IPS-20b (cell line): ENCODE measurements at regions not wholly inside any gene's neighbourhood (a gene's known extent, or its start where the extent isn't known, plus 50 kb on each side); places are given as distances from the start of the nearest gene placed in this dataset.

Experiments
- H3K27ac ChIP-seq: one replicate; pipeline ENCODE4 v1.5.1; 2013; ENCODE audit warnings: low read length
- H3K27me3 ChIP-seq: 2 replicates; pipeline ENCODE4 v1.6.1; 2013; ENCODE audit warnings: mild to moderate bottlenecking, low read length, inconsistent platforms; ENCODE audit not compliant: insufficient read depth
- H3K36me3 ChIP-seq: 2 replicates; pipeline ENCODE4 v1.6.1; 2013; ENCODE audit warnings: low read depth, mild to moderate bottlenecking, inconsistent platforms, low read length, moderate library complexity; ENCODE audit not compliant: insufficient read depth
- H3K4me1 ChIP-seq: 2 replicates; pipeline ENCODE4 v1.6.1; 2013; ENCODE audit warnings: mild to moderate bottlenecking, control low read depth, inconsistent platforms, low read length, moderate library complexity; ENCODE audit not compliant: insufficient read depth
- H3K4me3 ChIP-seq: 2 replicates; pipeline ENCODE4 v1.5.1; 2013; ENCODE audit warnings: mild to moderate bottlenecking, low read length, inconsistent platforms
- H3K9ac ChIP-seq: 2 replicates; pipeline ENCODE4 v1.6.1; 2013; ENCODE audit warnings: low read depth, mild to moderate bottlenecking, inconsistent platforms, low read length, moderate library complexity
- H3K9me3 ChIP-seq: 2 replicates; pipeline ENCODE4 v1.6.1; 2013; ENCODE audit warnings: mild to moderate bottlenecking, low read depth, low read length, inconsistent platforms; ENCODE audit not compliant: insufficient read depth

DNA sequence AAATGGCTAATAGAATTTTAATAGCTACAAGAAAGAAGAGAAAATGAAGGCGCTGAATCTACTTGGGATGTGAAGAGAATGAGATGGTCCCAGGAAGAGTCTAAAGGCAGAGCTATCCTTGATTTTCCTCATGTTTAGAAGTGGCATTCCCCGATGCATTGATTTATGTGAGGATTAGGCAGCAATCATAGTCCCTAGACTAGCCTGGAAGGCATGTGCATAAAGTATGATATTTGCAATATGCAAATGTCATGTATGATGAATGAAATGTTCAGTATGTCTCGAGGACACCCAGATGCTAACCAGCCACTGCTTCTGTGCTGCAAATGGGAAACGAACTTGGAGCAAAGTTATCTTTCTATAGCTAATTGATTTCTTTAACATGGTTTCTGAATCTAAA, 641.5 kb upstream of the PLXNA2 start:
- Histone ChIP-seq H3K27ac (no peak overlapping the region), H3K27me3 (no peaks in the 10 kb centered on the region)

DNA sequence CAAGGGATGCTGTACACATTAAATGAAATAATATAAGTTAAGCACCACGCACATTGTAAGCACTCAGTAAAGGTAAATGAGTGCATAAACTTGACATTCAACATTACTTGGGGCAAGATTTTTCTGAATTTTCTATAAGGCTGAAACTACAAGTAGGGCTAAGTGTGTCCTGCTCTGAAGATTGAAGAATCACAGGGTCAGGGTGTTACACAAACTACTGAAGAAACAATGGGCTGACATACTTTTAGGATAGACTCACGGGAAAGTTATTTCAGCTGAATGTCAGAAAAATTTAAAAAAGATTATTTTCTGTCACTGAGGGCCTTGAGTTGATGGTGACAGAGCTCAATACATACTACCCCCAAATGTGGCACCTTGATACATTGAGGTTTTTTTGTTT, 644.2 kb upstream of the PLXNA2 start:
- Histone ChIP-seq H3K9ac (no peak overlapping the region), H3K9me3 (no peaks in the 10 kb centered on the region; the same call in 1 of the 2 replicates), H3K27ac (no peak overlapping the region), H3K4me1 (no peaks in the 10 kb centered on the region), H3K36me3 (no peaks in the 10 kb centered on the region), H3K27me3 (no peaks in the 10 kb centered on the region), H3K4me3 (no peak overlapping the region)

More for the DNA sequence above, 641.5 kb upstream of the PLXNA2 start:
- Histone ChIP-seq H3K4me1 (no peaks in the 10 kb centered on the region), H3K9ac (no peak overlapping the region), H3K36me3 (no peaks in the 10 kb centered on the region), H3K4me3 (no peak overlapping the region), H3K9me3 (no peaks in the 10 kb centered on the region)

DNA sequence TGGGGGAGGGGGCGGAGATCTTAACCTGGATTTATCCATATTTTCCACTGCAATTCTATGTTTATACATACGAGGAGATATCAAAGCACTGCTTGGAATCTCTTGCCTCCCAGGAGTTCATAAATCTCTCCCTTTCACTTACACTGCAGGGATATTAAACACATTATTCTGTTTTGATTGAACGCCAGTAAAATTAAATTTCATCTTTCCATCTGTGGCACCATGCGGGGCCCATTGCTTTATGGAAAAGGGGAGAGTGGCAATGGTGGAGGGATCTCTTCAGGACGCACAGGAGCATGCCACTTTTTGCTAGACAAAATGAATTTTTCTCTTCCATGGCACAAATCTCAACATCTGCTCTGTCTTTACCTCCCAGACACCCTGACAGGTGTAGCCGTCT, 648.0 kb upstream of the PLXNA2 start:
- Histone ChIP-seq H3K27me3 (no peaks in the 10 kb centered on the region), H3K9ac (no peak overlapping the region), H3K27ac (no peak overlapping the region), H3K36me3 (no peaks in the 10 kb centered on the region), H3K4me3 (no peak overlapping the region), H3K4me1 (no peaks in the 10 kb centered on the region), H3K9me3 (peaks cover 5% of the 10 kb centered on the region)

DNA sequence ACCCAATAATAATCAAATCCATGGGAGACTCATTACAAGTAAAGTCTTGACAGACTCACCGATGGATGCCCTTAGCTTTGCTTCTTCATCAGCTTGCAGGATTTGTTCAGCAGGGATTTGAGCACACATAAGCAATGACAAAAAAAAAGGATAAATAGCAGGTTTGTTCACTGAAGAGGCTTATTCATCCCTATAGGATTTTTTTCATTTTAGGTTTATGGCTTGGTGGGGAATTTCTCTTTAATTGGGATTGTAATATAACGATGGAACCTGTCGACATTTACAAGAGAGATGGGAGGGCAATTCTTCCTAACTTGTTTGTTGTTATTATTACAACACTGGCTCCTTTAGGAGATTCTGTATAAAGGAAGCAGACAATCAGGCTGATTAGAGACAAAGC, 649.1 kb upstream of the PLXNA2 start:
- no peak overlapping the region for H3K4me3 ChIP-seq
- H3K36me3 ChIP-seq = no peaks in the 10 kb centered on the region
- peaks cover 5% of the 10 kb centered on the region for H3K9me3 ChIP-seq
- H3K4me1 ChIP-seq = no peaks in the 10 kb centered on the region
- H3K9ac ChIP-seq = no peak overlapping the region
- H3K27me3 ChIP-seq = no peaks in the 10 kb centered on the region
- no peak overlapping the region for H3K27ac ChIP-seq

GRCh38 chr1:208895181-208895580, 651.0 kb upstream of the PLXNA2 start:
- Histone ChIP-seq H3K27ac (no peak overlapping the region), H3K4me3 (no peak overlapping the region), H3K4me1 (no peaks in the 10 kb centered on the region), H3K27me3 (no peaks in the 10 kb centered on the region), H3K9me3 (peaks cover 5% of the 10 kb centered on the region), H3K36me3 (no peaks in the 10 kb centered on the region), H3K9ac (no peak overlapping the region)

GRCh38 chr1:208895820-208896219, 651.6 kb upstream of the PLXNA2 start:
- H3K27ac ChIP-seq = no peak overlapping the region

GRCh38 chr1:208896768-208897167, 652.6 kb upstream of the PLXNA2 start:
- Histone ChIP-seq H3K27ac (no peak overlapping the region), H3K36me3 (no peaks in the 10 kb centered on the region), H3K4me3 (no peak overlapping the region), H3K9me3 (peaks cover 5% of the 10 kb centered on the region), H3K27me3 (no peaks in the 10 kb centered on the region), H3K9ac (no peak overlapping the region), H3K4me1 (no peaks in the 10 kb centered on the region)

More at GRCh38 chr1:208895820-208896219, 651.6 kb upstream of the PLXNA2 start:
- no peaks in the 10 kb centered on the region for H3K36me3 ChIP-seq
- no peak overlapping the region for H3K4me3 ChIP-seq
- no peaks in the 10 kb centered on the region for H3K4me1 ChIP-seq
- H3K9me3 ChIP-seq = peaks cover 5% of the 10 kb centered on the region
- H3K9ac ChIP-seq = no peak overlapping the region
- H3K27me3 ChIP-seq = no peaks in the 10 kb centered on the region

DNA sequence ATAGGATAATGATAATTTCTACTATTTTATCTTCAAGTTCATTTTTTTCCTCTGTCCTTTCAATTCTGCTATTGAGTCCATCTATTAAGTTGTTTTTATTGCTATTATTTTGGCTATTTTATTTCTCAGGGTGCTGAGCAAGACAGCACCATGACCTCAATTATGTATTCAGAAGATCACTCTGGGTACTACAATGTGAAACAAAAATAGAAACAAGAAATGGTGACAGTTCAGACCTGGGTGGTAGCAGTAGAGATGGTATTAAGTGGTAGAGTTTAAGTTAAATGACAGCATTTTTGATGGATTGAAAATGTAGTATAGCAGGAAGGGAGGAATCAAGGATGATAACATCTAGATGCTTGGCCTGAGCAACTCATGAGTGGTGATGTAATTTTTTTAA, 655.3 kb upstream of the PLXNA2 start:
- no peaks in the 10 kb centered on the region for H3K36me3 ChIP-seq
- H3K27ac ChIP-seq = no peak overlapping the region
- H3K9me3 ChIP-seq = peaks cover 5% of the 10 kb centered on the region; the same call in 1 of the 2 replicates
- no peaks in the 10 kb centered on the region for H3K27me3 ChIP-seq
- H3K4me1 ChIP-seq = no peaks in the 10 kb centered on the region
- no peak overlapping the region for H3K9ac ChIP-seq
- no peak overlapping the region for H3K4me3 ChIP-seq

DNA sequence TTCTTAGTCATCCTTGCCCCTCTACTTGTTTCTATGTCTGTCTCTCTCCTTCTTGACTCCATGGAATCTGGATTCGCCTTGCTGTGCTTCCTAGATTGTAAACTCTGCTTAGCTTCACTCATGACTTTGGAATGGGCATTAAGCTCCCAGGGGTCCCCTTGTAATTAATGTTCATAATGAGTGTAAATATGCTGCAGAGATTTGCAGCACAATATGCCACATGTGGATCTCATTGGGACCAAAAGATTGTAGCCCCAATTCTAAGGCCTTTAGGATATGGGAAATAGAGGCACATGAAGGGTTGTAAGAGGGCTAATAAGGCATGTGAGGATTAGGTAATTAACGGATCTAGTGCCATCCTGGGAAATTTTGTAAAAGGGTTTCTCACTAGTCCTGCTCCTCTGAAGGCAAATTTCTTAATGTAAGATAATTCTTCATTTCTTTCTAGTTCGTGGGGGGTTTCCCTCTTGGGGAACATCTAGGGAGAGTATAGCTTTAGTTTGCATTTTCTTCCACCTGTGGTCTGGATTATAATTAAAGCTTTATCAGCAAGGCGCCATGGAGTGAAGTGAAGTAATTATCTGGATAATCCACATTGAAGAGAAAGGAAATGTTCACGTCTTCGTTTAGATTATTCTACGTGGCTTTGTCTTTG, 659.2 kb upstream of the PLXNA2 start:
- Histone ChIP-seq H3K4me3 (no peak overlapping the region), H3K9ac (no peak overlapping the region), H3K4me1 (no peaks in the 10 kb centered on the region), H3K36me3 (no peaks in the 10 kb centered on the region), H3K27ac (no peak overlapping the region), H3K27me3 (no peaks in the 10 kb centered on the region), H3K9me3 (no peaks in the 10 kb centered on the region)

DNA sequence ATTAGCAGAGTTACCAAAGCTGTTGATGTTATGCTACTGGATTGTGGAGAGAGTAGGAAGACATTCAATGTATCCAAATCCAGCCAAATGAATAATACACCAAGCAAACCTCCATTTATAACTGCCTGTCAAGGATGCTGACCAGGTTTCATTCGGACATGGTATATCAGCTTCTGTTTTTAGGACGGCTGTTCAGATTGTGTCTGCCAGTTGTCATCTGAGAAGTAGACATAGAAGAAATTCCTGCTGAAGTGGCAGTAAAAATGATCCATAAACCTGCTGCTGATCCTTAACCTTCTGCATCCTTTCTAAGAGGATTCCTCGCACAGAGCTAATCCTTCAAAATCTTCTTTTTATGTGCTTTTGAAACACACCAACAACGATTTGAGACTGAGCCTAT, 663.6 kb upstream of the PLXNA2 start:
- H3K9ac ChIP-seq = no peak overlapping the region
- no peaks in the 10 kb centered on the region for H3K36me3 ChIP-seq
- no peaks in the 10 kb centered on the region for H3K4me1 ChIP-seq
- H3K9me3 ChIP-seq = no peaks in the 10 kb centered on the region
- H3K27ac ChIP-seq = no peak overlapping the region
- no peaks in the 10 kb centered on the region for H3K27me3 ChIP-seq
- H3K4me3 ChIP-seq = no peak overlapping the region

DNA sequence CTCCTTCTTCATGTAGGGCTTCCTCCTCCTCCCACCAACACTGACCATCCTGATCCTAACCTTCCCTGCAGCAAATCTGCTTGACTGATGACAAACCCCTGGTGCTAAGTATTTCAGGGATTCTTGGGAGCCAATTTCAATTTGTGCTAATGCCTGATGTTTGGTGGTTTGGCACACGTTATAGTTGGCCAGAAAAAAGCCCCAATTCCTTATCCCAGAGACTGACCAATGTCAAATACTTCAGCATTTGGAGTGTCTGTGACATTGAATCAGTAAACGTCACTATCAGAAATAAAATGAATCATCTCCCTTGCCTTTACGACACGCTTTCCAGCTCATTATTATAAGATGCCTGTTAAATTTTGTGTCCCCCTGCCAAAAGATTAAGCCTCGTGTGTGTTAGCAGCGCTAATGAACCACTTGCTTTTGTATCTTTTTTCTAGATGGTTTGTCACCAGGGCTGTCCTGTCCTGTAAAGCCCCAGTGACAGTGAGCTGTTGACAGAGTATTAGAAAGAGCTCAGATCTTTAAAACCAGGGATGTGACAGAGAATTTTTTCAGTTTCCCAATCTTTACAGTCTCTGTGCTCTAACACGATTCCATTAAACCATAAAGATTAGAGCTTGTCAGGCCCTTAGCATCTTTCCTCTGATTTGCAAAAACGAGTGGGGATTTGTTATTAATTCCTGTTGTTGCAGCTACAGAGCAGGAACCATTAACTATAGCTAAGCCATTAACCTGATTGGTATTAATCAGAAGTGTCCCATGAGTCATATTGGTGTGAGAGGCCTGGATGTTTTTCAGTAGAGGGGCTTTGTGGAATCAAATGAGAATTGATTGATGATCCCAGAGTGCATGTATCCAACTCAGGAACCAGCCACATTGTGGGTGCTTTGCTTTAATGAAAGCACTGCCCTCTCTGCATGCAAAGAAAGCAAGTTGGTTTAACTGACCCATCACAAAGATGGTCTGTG, 665.1 kb upstream of the PLXNA2 start:
- Histone ChIP-seq H3K9me3 (no peaks in the 10 kb centered on the region), H3K36me3 (no peaks in the 10 kb centered on the region), H3K4me1 (no peaks in the 10 kb centered on the region), H3K27me3 (no peaks in the 10 kb centered on the region), H3K27ac (no peak overlapping the region), H3K4me3 (no peak overlapping the region), H3K9ac (no peak overlapping the region)

DNA sequence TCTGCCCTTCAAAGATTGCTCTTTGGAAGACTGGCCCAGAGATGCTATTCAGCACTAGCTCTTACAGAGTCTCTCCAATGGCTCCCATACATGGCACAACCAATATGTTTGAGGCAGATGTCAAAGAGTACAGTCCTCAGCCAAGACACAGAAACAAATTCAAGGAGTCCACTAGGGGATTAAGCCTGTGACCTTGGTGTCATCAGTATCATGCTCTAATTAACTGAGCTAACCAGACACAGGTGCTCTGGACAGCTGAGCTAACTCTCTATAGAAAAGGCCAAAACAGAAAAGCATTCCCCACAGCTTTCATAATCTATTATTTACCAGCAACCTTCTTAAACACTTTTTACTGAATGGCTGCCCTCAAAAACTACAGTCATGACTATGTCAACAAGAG, 666.0 kb upstream of the PLXNA2 start:
- Histone ChIP-seq H3K9me3 (no peaks in the 10 kb centered on the region), H3K9ac (no peak overlapping the region), H3K27me3 (no peaks in the 10 kb centered on the region), H3K36me3 (no peaks in the 10 kb centered on the region), H3K4me1 (no peaks in the 10 kb centered on the region), H3K27ac (no peak overlapping the region), H3K4me3 (no peak overlapping the region)
